ACC112 (cell line): ENCODE measurements at regions not wholly inside any gene's neighbourhood (a gene's known extent, or its start where the extent isn't known, plus 50 kb on each side); places are given as distances from the start of the nearest gene placed in this dataset.

Experiments
- H2AFZ ChIP-seq: fragments of 200-600 bp; sonication (generic); one replicate; pipeline ENCODE4 v1.6.0; 2017; ENCODE audit warnings: antibody characterized with exemption, low read length; ENCODE audit not compliant: unreplicated experiment
- H3K27ac ChIP-seq: fragments of 200-600 bp; sonication (generic); 2 replicates; pipeline ENCODE4 v1.5.1; 2014; ENCODE audit warnings: low read depth, mild to moderate bottlenecking, antibody characterized with exemption, low read length, moderate library complexity
- H3K27me3 ChIP-seq: fragments of 200-600 bp; sonication (generic); 2 replicates; pipeline ENCODE4 v1.6.1; 2014; ENCODE audit warnings: mild to moderate bottlenecking, antibody characterized with exemption, low read length, moderate library complexity, mixed read lengths; ENCODE audit not compliant: insufficient read depth
- H3K36me3 ChIP-seq: fragments of 200-600 bp; sonication (generic); 2 replicates; pipeline ENCODE4 v1.6.1; 2016; ENCODE audit warnings: mild to moderate bottlenecking, antibody characterized with exemption, low read length, moderate library complexity, mixed read lengths; ENCODE audit not compliant: insufficient read depth
- H3K4me1 ChIP-seq: fragments of 200-600 bp; sonication (generic); one replicate; pipeline ENCODE4 v1.6.1; 2016; ENCODE audit warnings: low read length, mixed read lengths; ENCODE audit not compliant: insufficient read depth, unreplicated experiment, control insufficient read depth
- H3K4me3 ChIP-seq: fragments of 200-600 bp; sonication (generic); 2 replicates; pipeline ENCODE4 v1.5.1; 2014; ENCODE audit warnings: mild to moderate bottlenecking, low read depth, low read length
- H3K79me2 ChIP-seq: fragments of 200-600 bp; sonication (generic); one replicate; pipeline ENCODE4 v1.6.0; 2016; ENCODE audit warnings: low read length; ENCODE audit not compliant: control insufficient read depth, unreplicated experiment, insufficient read depth

GRCh38 chr1:204819495-204819894, 51.2 kb upstream of the NFASC start:
- Histone ChIP-seq H3K79me2 (no peaks in the 10 kb centered on the region), H3K27ac (no peak overlapping the region), H3K36me3 (no peaks in the 10 kb centered on the region), H3K4me3 (no peak overlapping the region), H3K4me1 (peaks cover 6% of the 10 kb centered on the region), H2AFZ (no peak overlapping the region), H3K27me3 (peaks cover 59% of the 10 kb centered on the region)
